ENCODE measurements at regions not wholly inside any gene's neighbourhood (a gene's known extent, or its start where the extent isn't known, plus 50 kb on each side); places are given as distances from the start of the nearest gene placed in this dataset.

DNA sequence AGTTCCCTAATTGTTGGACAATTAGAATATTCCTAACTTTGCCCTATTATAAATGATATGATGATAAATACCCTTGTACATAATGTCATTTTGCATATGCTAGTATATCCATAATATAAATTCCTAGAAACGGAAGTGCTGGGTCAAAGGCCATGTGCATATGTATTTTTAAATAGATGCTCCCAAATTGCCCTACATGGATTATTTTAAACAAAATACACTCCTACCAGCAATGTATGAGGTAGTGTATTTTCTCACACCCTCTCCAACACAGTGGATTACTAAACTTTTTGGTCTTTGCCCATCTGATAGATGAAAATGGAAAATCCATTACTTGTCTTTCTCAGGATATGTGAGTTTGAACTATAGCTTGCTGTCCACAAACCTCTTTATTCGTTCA, 385.1 kb upstream of the JARID2 start:
- Histone ChIP-seq H3K4me1 (no peaks in the 10 kb centered on the region), H3K27me3 (ENCODE audit: insufficient read depth in 3 of 3, low read length in 2 of 3) (no peaks in the 10 kb centered on the region), H3K36me3 (ENCODE audit: insufficient read depth in 1 of 2, low read depth in 1 of 2) (no peaks in the 10 kb centered on the region), H3K4me3 (no peak overlapping the region), H3K9me3 (no peaks in the 10 kb centered on the region), H3K27ac (no peak overlapping the region)
- TF ChIP-seq, protein P1, sequence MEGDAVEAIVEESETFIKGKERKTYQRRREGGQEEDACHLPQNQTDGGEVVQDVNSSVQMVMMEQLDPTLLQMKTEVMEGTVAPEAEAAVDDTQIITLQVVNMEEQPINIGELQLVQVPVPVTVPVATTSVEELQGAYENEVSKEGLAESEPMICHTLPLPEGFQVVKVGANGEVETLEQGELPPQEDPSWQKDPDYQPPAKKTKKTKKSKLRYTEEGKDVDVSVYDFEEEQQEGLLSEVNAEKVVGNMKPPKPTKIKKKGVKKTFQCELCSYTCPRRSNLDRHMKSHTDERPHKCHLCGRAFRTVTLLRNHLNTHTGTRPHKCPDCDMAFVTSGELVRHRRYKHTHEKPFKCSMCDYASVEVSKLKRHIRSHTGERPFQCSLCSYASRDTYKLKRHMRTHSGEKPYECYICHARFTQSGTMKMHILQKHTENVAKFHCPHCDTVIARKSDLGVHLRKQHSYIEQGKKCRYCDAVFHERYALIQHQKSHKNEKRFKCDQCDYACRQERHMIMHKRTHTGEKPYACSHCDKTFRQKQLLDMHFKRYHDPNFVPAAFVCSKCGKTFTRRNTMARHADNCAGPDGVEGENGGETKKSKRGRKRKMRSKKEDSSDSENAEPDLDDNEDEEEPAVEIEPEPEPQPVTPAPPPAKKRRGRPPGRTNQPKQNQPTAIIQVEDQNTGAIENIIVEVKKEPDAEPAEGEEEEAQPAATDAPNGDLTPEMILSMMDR (IDR thresholded peaks at IDR 0.05), result no peak
- ATAC-seq (no peak), DNase-seq (no peak)
- 83 to 89% (median 84%) methylated on average over 2 of the region's 2 CpGs for WGBS, 3 donors
- intact Hi-C loops (cut with DNase I), result loop anchor here in 1 of 2 donors (10.0 kb wide), 1 partner anchor 646 kb away; no protein-coding TSS in a partner anchor

DNA sequence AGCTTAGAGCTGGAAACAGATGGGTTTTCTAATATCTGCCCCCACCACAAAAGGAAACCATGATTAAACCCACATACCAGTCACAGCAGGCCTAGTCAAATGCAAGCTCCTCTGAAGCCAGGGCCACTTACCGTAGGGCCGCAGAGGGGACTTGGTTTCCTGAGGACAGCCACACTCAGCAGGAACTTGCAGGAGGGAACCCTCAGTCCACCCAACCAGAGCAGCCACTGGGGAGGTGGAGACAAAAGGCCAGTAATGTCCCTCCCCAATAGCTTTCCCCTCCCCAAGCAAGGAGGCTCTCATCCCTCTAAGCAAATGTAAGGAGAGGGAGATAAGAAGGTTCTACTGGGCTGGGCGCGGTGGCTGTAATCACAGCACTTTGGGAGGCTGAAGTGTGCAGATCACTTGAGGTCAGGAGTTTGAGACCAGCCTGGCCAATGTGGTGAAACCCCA, 384.4 kb upstream of the JARID2 start:
- Histone ChIP-seq H3K36me3 (ENCODE audit: insufficient read depth in 1 of 2, low read depth in 1 of 2) (no peaks in the 10 kb centered on the region), H3K27me3 (ENCODE audit: insufficient read depth in 3 of 3, low read length in 2 of 3) (no peaks in the 10 kb centered on the region), H3K27ac (no peak overlapping the region), H3K4me3 (no peak overlapping the region), H3K9me3 (no peaks in the 10 kb centered on the region), H3K4me1 (no peaks in the 10 kb centered on the region)
- intact Hi-C loops (cut with DNase I), result loop anchor here in 1 of 2 donors (10.0 kb wide), 1 partner anchor 647 kb away; no protein-coding TSS in a partner anchor
- WGBS, 3 donors, result 93 to 96% (median 95%) methylated on average over 4 of the region's 4 CpGs
- ATAC-seq (no peak), DNase-seq (no peak)
- TF ChIP-seq, protein P1 (IDR thresholded peaks at IDR 0.05), result no peak

DNA sequence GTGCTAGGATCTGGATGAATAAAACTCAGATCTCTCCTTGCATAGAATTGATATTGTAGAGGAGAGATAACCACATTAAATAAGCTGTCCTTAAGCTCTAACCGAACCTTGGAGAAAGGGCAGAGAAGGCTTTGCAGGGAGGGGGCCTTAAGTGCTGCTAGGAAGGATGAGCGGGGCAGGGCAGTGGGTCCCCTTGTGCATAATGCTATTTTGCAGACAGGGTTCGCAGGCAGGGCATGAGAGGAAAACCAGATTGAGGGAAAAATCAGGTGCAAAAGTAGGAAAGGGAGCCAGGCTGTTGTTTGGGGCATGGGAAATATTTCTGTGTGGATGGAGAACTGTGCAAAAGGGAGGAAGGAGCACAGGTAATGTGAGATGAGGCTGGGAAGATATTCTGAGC, 383.0 kb upstream of the JARID2 start:
- intact Hi-C loops (cut with DNase I), result loop anchor here in 1 of 2 donors (10.0 kb wide), 1 partner anchor 648 kb away; no protein-coding TSS in a partner anchor
- WGBS, 3 donors, result 86 to 90% (median 89%) methylated on average over 3 of the region's 3 CpGs
- TF ChIP-seq, protein P1 (IDR thresholded peaks at IDR 0.05), result no peak

DNA sequence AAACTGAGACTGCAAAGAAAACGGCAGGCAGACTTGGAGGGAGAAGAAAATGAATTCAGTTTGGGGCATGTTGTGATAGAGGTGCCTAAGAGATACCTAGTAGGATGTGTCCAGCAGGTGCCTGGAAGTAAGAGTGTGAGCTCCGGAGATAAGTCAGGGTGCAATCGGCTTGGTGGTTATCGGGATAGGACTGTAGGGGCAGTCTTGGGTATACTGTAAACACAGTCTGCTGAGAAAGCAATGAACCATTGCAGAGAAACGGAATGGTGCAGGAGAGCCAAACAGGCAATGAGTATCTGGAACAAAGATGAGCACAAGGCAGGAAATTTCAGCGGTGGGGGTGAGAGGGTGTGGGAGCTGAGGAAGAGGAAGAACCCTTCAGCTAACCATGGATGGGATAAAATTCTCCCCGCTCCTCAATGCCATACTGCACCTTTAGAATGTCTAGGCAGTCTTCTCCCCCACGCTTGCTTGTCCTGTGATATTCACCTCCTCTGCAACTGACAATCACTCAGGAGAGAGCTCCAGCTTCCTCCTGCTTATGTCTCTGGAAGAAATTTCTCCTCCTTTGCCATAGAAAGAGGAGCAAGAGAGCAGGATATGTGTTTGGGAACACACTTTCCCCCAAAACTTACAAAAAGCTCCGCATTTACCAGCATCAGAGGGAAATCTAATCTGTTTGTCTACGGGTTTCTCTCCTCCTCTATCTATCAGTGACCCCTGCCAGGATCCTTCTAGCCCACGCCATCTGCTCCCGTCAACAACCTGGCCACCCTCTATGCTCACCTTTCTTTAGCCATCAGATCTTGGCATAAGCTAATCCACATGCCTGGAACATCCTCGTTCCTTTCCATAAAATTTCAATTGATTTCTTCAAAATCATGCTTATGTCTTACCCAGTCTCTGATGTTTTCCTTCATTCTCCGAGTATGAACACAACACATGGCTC, 381.7 kb upstream of the JARID2 start:
- TF ChIP-seq, protein P1 (IDR thresholded peaks at IDR 0.05), result no peak
- Histone ChIP-seq H3K27me3 (ENCODE audit: insufficient read depth in 3 of 3, low read length in 2 of 3) (no peaks in the 10 kb centered on the region), H3K4me1 (no peaks in the 10 kb centered on the region), H3K9me3 (no peaks in the 10 kb centered on the region), H3K4me3 (no peak overlapping the region), H3K36me3 (ENCODE audit: insufficient read depth in 1 of 2, low read depth in 1 of 2) (no peaks in the 10 kb centered on the region), H3K27ac (no peak overlapping the region)
- intact Hi-C loops (cut with DNase I), result loop anchor here in 1 of 2 donors (10.0 kb wide), 1 partner anchor 649 kb away; no protein-coding TSS in a partner anchor
- peak in 1 of 4 donors; percentile 31 for ATAC-seq
- no peak for DNase-seq
- 70 to 76% (median 74%) methylated on average over 14 of the region's 14 CpGs for WGBS, 3 donors

More for the DNA sequence above, 383.0 kb upstream of the JARID2 start:
- Histone ChIP-seq H3K27me3 (ENCODE audit: insufficient read depth in 3 of 3, low read length in 2 of 3) (no peaks in the 10 kb centered on the region), H3K27ac (no peak overlapping the region), H3K4me3 (no peak overlapping the region), H3K36me3 (ENCODE audit: insufficient read depth in 1 of 2, low read depth in 1 of 2) (no peaks in the 10 kb centered on the region), H3K9me3 (no peaks in the 10 kb centered on the region), H3K4me1 (no peaks in the 10 kb centered on the region)
- ATAC-seq, result no peak
- no peak for DNase-seq
